ENCODE measurements at regions not wholly inside any gene's neighbourhood (a gene's known extent, or its start where the extent isn't known, plus 50 kb on each side); places are given as distances from the start of the nearest gene placed in this dataset.

- TF ChIP-seq CTCF (conservative IDR thresholded peaks at IDR 0.05; ENCODE audit: low read length) (no peak), EZH2phosphoT487 (IDR thresholded peaks at IDR 0.05; ENCODE audit: borderline replicate concordance) (no peak)
These were observed 101.8 kb downstream of the SLITRK2 start for GRCh38 chrX:145919400-145919799.
